ENCODE measurements at regions not wholly inside any gene's neighbourhood (a gene's known extent, or its start where the extent isn't known, plus 50 kb on each side); places are given as distances from the start of the nearest gene placed in this dataset.
"Not testable (repeated sequence)": the region's sequence is repeated elsewhere in the genome, so short reads cannot be mapped to it uniquely, and the experiment has no call there.

DNA sequence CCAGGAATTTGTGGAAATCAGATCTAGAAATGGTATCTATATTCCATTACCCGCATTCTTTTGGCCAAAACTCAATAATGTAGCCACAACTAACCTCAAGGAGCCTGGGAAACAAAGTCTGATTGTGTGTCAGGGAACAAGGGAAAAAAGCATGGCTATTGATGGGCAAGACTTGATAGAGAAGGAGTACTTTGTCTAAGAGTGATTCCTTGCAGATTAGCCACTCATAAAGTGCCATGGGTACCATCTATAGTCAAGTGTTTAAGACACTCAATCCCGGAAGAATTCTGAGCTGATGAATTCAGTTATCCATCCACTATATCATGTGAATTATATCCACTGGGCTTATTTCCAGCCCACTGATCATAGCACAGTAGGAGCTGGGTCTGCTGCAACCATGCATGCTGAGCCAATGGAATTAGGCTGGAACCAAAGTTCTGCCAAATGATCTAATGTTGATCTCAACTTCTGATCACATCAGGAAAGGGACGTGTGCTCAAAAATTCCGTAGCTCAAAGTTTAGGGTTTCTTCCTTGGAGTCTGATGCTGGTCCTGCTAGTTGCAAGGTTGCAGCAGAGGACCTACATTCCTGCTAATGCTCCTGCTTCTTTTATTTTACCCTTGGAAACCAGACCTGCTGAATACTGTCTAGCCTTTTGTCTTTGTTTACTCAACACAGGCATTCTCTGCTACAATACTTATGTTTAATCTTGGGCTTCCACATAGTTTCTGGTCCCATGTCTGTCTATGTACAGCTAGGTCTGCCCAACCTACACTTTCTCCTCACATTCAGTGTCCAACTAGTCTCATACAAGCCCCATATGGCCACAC is 629.7 kb downstream of the IRS1 start:
- DNase-seq (ENCODE audit: low spot score) = no peak

DNA sequence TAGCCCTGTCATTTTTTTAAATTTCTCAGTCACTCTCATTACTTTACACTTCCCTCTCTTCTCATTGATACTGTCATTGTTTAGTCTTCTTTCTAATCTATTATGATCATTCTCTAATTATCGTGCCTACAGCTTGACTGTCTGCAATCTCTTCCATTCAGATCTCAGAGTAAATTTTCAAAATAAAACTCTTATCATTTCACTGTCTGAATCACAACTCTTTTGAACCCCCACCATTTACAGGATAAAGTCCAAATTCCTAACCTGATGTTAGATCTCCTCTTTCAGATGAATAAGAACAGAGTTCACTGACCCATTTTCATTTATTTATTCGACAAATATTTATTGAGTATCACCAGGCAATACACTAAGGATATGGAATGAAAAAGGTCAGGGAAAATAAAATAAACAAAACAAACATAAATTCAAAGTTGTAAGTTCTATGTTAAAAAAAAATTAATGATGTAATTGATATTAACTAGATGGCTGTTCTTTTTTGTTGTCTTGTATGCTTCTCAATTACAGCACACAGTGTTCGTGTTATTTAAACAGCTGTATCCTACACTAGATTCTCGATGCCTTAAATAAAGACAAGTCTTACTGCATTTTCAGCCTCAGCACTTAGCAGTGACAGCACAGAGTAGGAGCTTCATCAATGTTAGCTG is 631.0 kb downstream of the IRS1 start:
- DNase-seq (ENCODE audit: low spot score) = no peak

DNA sequence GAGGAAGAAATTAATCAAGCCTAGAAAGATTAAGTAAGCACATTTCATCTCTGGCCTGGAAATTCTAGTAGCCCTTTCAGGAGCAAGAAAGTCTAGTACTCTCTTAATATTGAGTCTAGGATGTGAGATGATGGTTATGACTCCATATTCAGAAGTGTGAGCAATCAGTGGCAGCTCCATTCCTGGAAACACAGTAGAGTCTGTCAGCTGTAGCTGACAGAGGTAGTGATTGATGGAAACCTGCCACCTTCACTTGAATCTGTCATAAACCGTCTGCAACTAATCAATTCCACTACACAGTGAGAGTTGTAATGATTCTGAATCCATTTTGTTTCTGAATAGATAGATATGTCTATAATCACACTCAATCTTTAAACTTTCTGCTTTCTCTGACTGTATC is 635.1 kb downstream of the IRS1 start:
- DNase-seq (ENCODE audit: low spot score) = no peak

DNA sequence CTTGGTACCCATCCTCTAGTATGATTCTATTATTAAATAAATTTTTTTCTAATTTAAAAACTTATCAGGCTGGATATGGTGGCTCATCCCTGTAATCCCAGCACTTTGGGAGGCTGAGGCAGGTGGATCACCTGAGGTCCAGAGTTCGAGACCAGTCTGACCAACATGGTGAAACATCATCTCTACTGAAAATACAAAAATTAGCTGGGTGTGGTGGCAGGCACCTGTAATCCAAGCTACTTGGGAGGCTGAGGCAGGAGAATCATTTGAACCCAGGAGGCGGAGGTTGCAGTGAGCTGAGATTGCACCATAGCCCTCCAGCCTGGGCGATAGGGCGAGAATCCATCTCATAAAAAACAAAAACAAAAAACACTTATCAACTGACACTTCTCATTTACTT is 639.0 kb downstream of the IRS1 start:
- DNase-seq (ENCODE audit: low spot score) = not testable (repeated sequence)

DNA sequence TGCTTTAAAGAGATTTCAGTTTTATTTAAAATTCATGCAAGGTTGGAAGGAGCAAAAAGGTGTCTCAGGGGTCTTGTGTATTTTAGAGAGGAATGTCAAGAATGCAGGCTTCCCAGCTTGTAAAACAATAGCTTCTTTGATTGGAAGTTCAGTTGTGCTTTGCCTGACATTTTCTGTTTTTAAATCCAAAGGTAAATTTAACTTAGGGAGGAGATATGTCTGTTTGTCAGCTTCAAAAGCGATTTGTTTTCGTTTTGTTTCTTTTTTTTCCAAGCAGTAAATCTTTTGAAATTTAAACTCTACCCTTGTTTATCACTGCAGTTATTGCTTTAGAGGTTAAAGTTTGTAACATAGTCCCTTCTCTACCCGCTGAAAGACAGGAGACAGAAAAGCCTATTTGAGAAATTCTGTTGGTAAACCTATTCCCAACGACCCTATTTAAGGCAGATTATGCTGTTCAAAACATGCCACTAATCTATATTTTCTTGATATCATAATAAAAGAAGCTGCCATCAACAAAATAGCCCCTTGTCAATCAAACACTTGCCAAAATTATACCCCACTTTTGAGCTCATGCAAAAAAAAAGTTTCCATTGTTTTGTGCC is 639.6 kb downstream of the IRS1 start:
- DNase-seq (ENCODE audit: low spot score) = no peak

DNA sequence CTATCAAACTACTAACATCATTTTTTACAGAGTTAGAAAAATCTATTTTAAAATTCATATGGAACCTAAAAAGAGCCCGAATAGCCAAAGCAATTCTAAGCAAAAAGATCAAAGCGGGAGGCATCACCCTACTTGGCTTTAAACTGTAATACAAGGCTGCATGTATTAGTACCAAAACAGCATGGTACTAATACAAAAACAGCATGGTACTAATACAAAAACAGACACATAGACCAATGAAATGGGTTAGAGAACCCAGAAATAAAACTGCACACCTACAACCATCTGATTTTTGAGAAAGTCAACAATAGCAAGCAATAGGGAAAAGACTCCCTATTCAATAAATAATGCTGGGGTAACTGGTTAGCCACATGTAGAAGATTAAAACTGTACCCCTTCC is 640.7 kb downstream of the IRS1 start:
- no peak for DNase-seq (ENCODE audit: low spot score)

DNA sequence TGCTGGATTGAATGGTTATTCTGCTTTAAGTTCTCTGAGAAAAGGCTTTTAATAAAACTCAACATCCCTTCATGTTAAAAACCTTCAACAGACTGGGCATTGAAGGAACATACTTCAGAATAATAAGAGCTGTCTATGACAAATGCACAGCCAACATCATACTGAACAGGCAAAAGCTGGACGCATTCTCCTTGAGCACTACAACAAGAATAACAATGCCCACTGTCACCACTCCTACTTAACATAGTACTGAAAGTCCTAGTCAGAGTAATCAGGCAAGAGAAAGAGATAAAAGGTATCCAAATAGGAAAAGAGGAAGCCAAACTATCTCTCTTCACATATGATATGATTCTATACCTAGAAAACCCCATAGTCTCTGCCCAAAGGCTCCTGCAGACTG is 641.4 kb downstream of the IRS1 start:
- no peak for DNase-seq (ENCODE audit: low spot score)

DNA sequence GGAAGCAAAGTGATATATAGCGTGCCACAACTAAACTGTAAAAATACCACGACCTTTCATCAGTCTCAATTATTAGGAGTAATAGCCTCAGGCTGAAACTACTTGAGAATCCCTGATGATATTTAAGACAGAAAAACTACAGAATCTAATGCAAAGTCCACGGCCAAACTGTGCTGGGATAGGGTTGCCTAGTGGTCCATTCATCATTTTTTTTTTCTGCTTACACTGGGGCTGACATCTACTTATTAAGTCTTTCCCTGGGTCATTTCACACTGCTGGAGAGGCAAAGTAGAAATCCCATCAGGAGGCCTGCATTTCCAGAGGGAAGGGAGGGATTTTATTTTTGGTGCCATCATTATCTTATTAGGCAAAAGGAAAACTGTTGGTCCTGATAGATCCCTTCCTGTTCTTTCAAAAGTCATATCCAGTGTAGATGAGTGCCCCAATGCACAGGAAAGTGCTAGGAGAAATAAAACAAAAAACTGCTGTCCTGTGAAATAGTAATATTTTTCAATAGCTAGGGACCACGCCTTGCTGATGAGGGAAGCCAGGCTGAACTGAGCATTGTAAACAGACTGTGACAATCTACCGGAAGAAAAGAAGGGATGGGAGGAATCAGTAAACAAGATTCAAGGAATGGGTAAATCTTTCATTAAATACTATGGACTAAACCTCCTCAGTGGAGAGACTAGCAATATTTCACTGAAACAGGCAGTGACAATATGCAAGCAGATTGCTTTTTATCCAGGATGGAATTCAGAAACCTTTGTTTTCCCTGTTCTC is 644.3 kb downstream of the IRS1 start:
- no peak for DNase-seq (ENCODE audit: low spot score)

DNA sequence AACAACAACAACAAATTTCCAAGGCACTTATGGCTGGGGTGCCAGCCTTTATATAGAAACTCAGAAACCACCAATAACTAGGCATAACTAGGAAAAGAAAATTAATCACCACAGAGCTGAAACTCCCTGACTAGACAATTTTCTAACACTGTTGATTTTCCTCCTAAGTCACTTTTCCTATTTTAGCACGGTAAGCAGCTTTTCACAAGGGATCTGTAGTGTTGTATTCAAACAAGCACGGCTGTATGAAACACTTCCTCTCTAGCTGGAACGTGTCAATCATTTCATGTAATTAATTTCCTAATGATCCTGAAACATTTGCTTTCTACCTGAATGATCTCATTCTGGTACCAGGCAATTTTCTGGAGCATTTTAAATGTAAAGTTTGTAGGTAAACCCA is 645.0 kb downstream of the IRS1 start:
- no peak for DNase-seq (ENCODE audit: low spot score)

DNA sequence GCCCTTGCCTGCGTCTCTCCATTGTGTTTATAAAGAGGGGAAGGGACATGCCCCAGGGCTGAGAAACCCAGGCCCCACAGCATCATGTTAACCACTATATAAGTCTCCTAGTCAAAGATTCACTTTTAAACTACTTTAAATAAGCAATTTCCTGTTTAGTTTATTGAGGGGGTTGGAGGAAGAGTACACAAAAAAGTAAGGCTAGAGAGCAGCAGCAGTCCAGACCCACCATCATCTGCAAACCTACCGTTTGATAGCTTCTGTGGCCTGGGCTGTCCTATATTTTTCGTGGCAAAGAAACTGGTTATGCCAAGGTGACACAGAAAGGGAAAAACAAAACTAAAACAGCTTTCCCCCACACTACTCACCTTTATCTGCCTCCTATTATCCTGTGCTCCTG is 646.1 kb downstream of the IRS1 start:
- no peak for DNase-seq (ENCODE audit: low spot score)

DNA sequence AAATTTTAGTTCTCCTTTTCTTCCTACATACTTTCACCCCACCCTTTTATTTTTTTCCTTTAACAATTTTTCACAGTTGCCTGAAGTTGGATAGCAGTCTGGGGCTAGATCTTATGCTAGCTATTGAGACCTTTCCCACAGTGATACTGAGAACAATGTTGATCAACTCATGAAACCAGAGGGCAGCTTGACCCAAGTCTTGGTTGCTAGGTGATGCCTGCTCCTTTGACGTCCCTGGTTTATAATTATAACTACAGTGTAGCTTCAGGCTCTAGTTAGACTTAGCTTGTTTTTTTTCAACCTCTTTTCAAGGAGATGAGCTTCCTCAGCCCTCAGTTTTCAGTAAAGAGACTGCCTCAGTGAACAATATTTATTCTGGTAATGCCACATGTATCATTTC is 648.5 kb downstream of the IRS1 start:
- no peak for DNase-seq (ENCODE audit: low spot score)

DNA sequence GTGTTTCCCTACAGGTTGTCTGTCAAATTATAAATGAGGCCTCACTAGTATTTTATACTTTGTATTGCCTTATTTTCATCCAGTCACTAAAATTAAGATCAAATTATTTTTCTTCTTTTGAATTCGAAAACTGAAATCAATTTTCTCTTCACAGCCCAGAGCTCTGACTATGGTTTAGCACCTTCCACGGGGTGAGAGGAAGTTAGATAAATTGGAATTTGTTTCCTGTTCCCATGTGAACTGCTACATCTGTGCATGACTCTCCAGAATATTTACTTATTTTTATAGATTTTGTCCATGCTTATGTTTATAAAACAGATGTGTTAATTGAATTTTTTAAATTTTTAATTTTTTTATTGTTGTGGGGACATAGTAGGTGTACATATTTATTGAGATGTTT is 656.5 kb downstream of the IRS1 start:
- no peak for DNase-seq (ENCODE audit: low spot score)

DNA sequence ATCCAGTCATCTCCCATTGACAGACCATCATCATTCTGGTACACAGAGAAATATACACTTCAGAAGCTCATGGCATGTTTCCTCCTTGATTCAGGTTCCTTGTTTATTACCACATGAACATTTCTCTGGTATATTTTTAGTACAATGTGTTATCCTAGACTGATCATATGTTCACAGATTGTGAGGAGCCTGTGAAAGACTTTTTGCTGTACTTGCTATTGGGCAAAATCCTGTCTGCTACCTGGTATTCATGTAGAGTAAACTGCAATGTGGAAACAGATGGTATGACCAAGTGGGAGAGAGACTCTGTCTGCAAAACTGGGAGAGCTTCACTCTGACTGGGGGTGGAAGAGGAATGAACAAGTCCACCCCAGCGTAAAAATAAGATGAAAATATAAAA is 657.2 kb downstream of the IRS1 start:
- no peak for DNase-seq (ENCODE audit: low spot score)

DNA sequence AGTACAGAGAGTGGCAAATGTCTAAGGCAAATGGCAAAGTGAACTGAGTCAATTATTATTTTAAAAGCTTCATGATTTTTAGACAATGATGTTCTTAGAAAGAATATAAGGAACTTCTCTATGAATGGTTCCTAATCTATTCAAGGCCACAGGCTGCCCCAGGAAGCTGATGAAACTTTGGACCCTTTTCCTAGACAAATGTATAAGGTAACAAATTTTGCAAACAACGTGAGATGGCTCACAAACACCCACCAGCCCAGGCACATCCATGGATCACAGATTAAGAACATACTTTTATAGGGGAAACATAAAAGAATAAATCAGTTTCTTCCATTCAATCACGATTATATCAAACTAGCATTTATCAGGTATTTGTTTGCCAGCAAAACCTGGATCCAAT is 659.0 kb downstream of the IRS1 start:
- DNase-seq (ENCODE audit: low spot score) = no peak

DNA sequence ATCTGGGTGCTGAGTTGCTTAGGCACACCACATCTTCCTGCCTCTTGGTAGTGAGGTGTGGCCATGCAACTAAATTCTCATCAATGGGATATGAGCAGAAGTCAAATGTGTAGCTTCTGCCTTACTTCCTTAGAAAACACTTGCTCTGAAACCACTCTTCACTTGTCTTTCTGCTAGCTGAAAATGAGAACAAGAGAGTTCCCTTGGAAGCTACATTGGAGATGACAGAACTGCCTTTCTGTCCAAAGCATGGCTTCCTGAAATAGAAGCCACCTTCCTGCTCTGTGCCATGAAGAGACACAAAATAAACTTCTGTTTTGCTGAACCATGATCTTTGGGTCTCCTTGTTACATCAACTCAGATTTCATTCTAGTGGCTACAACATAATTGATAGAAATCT is 659.9 kb downstream of the IRS1 start:
- no peak for DNase-seq (ENCODE audit: low spot score)

DNA sequence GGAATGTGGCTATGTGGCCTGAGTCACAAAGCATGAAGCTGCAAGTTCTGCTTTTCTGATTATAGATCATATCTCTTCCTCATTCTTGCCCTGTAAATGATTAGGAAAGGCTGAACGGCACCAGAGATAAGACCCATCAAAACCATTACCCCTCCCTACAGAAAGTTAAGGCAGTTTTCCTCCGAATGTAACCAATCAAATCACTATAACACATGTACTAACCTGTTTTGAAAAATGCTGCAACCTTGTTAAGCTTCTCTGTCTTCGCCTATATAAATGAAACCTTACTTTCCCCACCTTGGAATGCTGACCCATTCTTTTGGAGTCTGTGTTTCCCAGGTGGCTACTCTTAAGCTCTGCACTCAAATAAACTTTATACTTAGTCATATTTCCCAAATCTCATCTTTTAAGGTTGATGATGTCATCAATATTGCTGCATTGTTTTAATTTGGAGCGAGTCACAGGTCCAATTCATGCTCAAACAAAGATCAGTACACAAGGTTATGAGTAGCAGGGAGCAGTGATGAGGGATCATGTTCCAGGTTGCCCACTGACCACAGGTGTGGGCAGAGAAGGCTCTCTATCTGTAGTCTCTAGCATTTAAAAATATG is 662.3 kb downstream of the IRS1 start:
- DNase-seq (ENCODE audit: low spot score) = no peak

DNA sequence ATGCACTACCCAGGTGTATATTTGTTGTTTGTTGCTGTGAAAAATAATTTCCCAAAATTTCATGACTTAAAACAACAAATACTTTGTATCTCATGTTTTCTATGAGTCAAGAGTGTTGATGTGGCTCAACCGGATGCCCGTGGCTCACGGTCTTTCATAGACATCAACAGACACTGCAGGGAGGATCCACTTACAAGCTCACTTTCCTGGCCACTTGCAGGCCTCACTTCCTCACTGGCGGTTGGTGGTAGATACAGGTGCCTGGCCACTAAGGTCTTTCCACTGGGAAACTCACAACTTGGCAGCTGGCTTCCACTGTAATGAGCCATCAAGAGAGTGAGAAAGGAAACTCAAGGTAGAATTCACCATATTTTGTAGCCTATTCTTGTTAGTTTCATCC is 662.9 kb downstream of the IRS1 start:
- no peak for DNase-seq (ENCODE audit: low spot score)

DNA sequence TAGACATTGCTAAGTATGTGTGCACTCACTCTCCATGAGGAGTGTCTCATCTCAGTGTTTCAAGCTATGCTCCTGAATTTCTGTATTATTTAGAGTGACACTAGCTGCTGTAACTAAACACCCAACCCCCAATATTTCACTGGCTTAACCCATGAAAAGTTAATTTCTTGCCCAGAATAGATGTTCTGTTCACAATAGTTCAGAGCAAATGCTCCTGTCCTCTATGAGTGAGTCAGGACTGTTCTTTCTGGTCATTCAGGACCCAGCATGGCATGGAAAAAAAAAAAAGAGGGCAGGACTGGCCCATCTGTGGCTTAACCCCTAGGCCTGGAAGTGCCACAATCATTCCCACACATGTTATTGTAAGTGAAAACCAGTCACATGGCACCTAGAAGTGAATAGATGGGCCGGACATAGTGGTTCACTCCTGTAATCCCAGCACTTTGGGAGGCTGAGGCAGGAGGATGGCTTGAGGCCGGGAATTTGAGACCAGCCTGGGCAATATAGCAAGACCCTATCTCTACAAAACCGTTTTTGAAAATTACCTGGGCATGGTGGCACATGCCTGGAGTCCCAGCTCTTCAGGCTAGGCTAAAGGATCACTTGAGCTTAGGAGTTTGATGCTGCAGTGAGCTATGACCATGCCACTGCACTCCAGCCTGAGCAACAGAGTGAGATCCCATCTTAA is 663.6 kb downstream of the IRS1 start:
- DNase-seq (ENCODE audit: low spot score) = no peak

DNA sequence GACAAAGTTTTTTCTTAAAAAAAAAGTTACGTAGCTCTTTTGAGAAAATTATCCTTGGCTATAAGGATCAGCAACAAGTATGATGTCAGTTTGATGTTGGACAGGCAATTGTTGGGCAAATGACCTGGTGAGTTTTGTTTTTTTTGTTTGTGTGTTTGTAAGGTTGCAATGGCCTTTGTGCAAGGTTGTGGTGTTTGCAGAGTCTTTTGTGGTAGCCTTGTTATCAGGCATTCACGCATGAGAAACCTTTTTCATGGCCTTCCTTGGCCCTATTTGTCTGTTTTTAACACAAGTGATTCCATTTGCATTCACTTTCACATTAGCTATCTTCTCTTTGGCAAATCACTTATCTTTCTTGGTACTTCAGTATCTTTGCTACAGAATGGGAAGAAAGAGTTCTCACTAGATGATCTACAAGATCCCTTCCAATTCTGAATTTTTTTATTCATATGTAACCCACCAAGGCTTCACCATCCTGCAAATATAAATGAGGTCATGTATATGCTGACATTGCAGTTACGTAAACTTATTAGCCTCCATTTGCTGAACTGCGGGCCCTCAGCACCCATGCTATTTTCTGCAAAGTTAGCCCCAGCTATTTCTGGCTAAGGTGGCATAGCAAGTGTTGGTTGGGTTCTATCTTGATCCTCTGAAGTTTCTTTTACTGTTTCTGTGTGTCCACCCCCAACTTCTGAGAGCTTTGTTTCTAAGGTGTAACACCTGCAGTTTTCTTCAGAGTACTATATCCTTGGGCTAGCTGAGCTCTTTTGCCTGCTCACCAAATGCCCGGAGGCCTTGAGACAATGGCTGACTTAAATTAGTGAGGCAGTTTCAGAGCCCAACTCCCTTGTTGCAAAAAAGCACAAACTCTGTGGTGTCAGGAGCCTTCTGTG is 667.1 kb downstream of the IRS1 start:
- no peak for DNase-seq (ENCODE audit: low spot score)

DNA sequence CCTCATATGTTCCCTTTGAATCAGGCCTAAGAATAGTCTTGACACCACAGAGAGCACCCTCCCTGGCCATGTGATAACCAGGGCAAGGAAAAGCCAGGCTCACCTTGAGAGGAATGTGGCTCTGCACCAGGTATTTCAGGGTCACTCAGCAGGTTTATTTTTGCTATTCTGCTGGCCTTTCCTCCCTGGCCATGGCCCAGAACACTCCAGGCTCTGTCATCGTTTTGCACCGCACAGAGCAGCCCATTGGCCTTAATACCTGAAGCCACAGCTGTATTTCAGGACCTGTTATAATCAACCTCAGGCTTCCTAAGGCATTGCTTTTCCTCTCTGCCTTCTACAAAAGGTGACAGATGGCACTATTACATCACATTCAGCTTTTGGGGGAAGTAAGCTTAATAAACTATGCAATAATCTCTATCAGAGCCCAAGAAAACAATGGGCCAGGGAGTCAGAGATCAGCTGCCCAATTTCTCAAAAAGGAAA is 668.3 kb downstream of the IRS1 start:
- DNase-seq (ENCODE audit: low spot score) = no peak
